ENCODE measurements at regions not wholly inside any gene's neighbourhood (a gene's known extent, or its start where the extent isn't known, plus 50 kb on each side); places are given as distances from the start of the nearest gene placed in this dataset.
"Not testable (repeated sequence)": the region's sequence is repeated elsewhere in the genome, so short reads cannot be mapped to it uniquely, and the experiment has no call there.

- H3K36me3 ChIP-seq (ENCODE audit: control insufficient read depth in 1 of 2, insufficient read depth in 2 of 2, low read length in 1 of 2); H3K4me1 ChIP-seq (ENCODE audit: control insufficient read depth in 1 of 2, insufficient read depth in 2 of 2, low read length in 2 of 2); intact Hi-C loops (cut with DNase I); H3K27me3 ChIP-seq (ENCODE audit: control insufficient read depth in 1 of 2, insufficient read depth in 2 of 2, low read length in 1 of 2); H3K4me3 ChIP-seq (ENCODE audit: low read length in 2 of 2); H3K9me3 ChIP-seq (ENCODE audit: control insufficient read depth, low read length); H3K27ac ChIP-seq (ENCODE audit: low read depth in 1 of 2, low read length in 2 of 2); ATAC-seq (ENCODE audit: low FRiP score); DNase-seq: not testable (repeated sequence)
- WGBS, 2 donors: 88 to 89% methylated on average over 12 of the region's 12 CpGs
These were observed 205.2 kb upstream of the GRIK2 start for GRCh38 chr6:101188285-101188798.

GRCh38 chr6:101195588-101195987 is 197.9 kb upstream of the GRIK2 start:
- intact Hi-C loops (cut with DNase I): no loop called here
- DNase-seq: no peak
- no peak for ATAC-seq (ENCODE audit: low FRiP score)
- Histone ChIP-seq H3K27ac (ENCODE audit: low read depth in 1 of 2, low read length in 2 of 2) (no peak overlapping the region), H3K9me3 (ENCODE audit: control insufficient read depth, low read length) (no peaks in the 10 kb centered on the region), H3K4me3 (ENCODE audit: low read length in 2 of 2) (no peak overlapping the region), H3K27me3 (ENCODE audit: control insufficient read depth in 1 of 2, insufficient read depth in 2 of 2, low read length in 1 of 2) (no peaks in the 10 kb centered on the region), H3K4me1 (ENCODE audit: control insufficient read depth in 1 of 2, insufficient read depth in 2 of 2, low read length in 2 of 2) (no peaks in the 10 kb centered on the region), H3K36me3 (ENCODE audit: control insufficient read depth in 1 of 2, insufficient read depth in 2 of 2, low read length in 1 of 2) (no peaks in the 10 kb centered on the region)

GRCh38 chr6:101199441-101199840 is 194.1 kb upstream of the GRIK2 start:
- ATAC-seq (ENCODE audit: low FRiP score) (no peak), DNase-seq (no peak)
- no peak overlapping the region for H3K27ac ChIP-seq (ENCODE audit: low read depth in 1 of 2, low read length in 2 of 2)
- intact Hi-C loops (cut with DNase I): no loop called here
- H3K4me3 ChIP-seq (ENCODE audit: low read length in 2 of 2): no peak overlapping the region
- H3K36me3 ChIP-seq (ENCODE audit: control insufficient read depth in 1 of 2, insufficient read depth in 2 of 2, low read length in 1 of 2): no peaks in the 10 kb centered on the region
- no peaks in the 10 kb centered on the region for H3K4me1 ChIP-seq (ENCODE audit: control insufficient read depth in 1 of 2, insufficient read depth in 2 of 2, low read length in 2 of 2)
- H3K27me3 ChIP-seq (ENCODE audit: control insufficient read depth in 1 of 2, insufficient read depth in 2 of 2, low read length in 1 of 2): no peaks in the 10 kb centered on the region
- H3K9me3 ChIP-seq (ENCODE audit: control insufficient read depth, low read length): peaks cover 1% of the 10 kb centered on the region

- no peaks in the 10 kb centered on the region for H3K27me3 ChIP-seq (ENCODE audit: control insufficient read depth in 1 of 2, insufficient read depth in 2 of 2, low read length in 1 of 2)
- no peaks in the 10 kb centered on the region for H3K4me1 ChIP-seq (ENCODE audit: control insufficient read depth in 1 of 2, insufficient read depth in 2 of 2, low read length in 2 of 2)
- no peaks in the 10 kb centered on the region for H3K36me3 ChIP-seq (ENCODE audit: control insufficient read depth in 1 of 2, insufficient read depth in 2 of 2, low read length in 1 of 2)
- intact Hi-C loops (cut with DNase I): no loop called here
- H3K9me3 ChIP-seq (ENCODE audit: control insufficient read depth, low read length): peaks cover 1% of the 10 kb centered on the region
- no peak overlapping the region for H3K4me3 ChIP-seq (ENCODE audit: low read length in 2 of 2)
- ATAC-seq (ENCODE audit: low FRiP score): no peak
- DNase-seq: no peak
- no peak overlapping the region for H3K27ac ChIP-seq (ENCODE audit: low read depth in 1 of 2, low read length in 2 of 2)
These were observed 190.6 kb upstream of the GRIK2 start for GRCh38 chr6:101202867-101203374.

- no peak overlapping the region for H3K27ac ChIP-seq (ENCODE audit: low read depth in 1 of 2, low read length in 2 of 2)
- no peak for DNase-seq
- WGBS, 2 donors: 49 to 56% methylated on average over 2 of the region's 2 CpGs
- H3K36me3 ChIP-seq (ENCODE audit: control insufficient read depth in 1 of 2, insufficient read depth in 2 of 2, low read length in 1 of 2): no peaks in the 10 kb centered on the region
- peaks cover 1% of the 10 kb centered on the region for H3K9me3 ChIP-seq (ENCODE audit: control insufficient read depth, low read length)
- no peak for ATAC-seq (ENCODE audit: low FRiP score)
- no peak overlapping the region for H3K4me3 ChIP-seq (ENCODE audit: low read length in 2 of 2)
- no peaks in the 10 kb centered on the region for H3K4me1 ChIP-seq (ENCODE audit: control insufficient read depth in 1 of 2, insufficient read depth in 2 of 2, low read length in 2 of 2)
- intact Hi-C loops (cut with DNase I): no loop called here
- H3K27me3 ChIP-seq (ENCODE audit: control insufficient read depth in 1 of 2, insufficient read depth in 2 of 2, low read length in 1 of 2): no peaks in the 10 kb centered on the region
These were observed 189.8 kb upstream of the GRIK2 start for GRCh38 chr6:101203664-101204063.

- 68 to 74% methylated on average over 4 of the region's 4 CpGs for WGBS, 2 donors
- DNase-seq (no peak), ATAC-seq (ENCODE audit: low FRiP score) (no peak)
- H3K4me1 ChIP-seq (ENCODE audit: control insufficient read depth in 1 of 2, insufficient read depth in 2 of 2, low read length in 2 of 2): no peaks in the 10 kb centered on the region
- H3K27me3 ChIP-seq (ENCODE audit: control insufficient read depth in 1 of 2, insufficient read depth in 2 of 2, low read length in 1 of 2): no peaks in the 10 kb centered on the region
- no peaks in the 10 kb centered on the region for H3K9me3 ChIP-seq (ENCODE audit: control insufficient read depth, low read length)
- H3K27ac ChIP-seq (ENCODE audit: low read depth in 1 of 2, low read length in 2 of 2): no peak overlapping the region
- no peaks in the 10 kb centered on the region for H3K36me3 ChIP-seq (ENCODE audit: control insufficient read depth in 1 of 2, insufficient read depth in 2 of 2, low read length in 1 of 2)
- H3K4me3 ChIP-seq (ENCODE audit: low read length in 2 of 2): no peak overlapping the region
- intact Hi-C loops (cut with DNase I): no loop called here
These were observed 185.4 kb upstream of the GRIK2 start for GRCh38 chr6:101208152-101208551.

GRCh38 chr6:101212640-101213039 is 180.9 kb upstream of the GRIK2 start:
- H3K4me3 ChIP-seq (ENCODE audit: low read length in 2 of 2): no peak overlapping the region
- no peaks in the 10 kb centered on the region for H3K4me1 ChIP-seq (ENCODE audit: control insufficient read depth in 1 of 2, insufficient read depth in 2 of 2, low read length in 2 of 2)
- H3K36me3 ChIP-seq (ENCODE audit: control insufficient read depth in 1 of 2, insufficient read depth in 2 of 2, low read length in 1 of 2): no peaks in the 10 kb centered on the region
- DNase-seq: no peak
- H3K27me3 ChIP-seq (ENCODE audit: control insufficient read depth in 1 of 2, insufficient read depth in 2 of 2, low read length in 1 of 2): no peaks in the 10 kb centered on the region
- WGBS, 2 donors: 66% methylated on average over 4 of the region's 4 CpGs
- no peak overlapping the region for H3K27ac ChIP-seq (ENCODE audit: low read depth in 1 of 2, low read length in 2 of 2)
- intact Hi-C loops (cut with DNase I): no loop called here
- no peak for ATAC-seq (ENCODE audit: low FRiP score)
- no peaks in the 10 kb centered on the region for H3K9me3 ChIP-seq (ENCODE audit: control insufficient read depth, low read length)

GRCh38 chr6:101222007-101222406 is 171.5 kb upstream of the GRIK2 start:
- DNase-seq (no peak), ATAC-seq (ENCODE audit: low FRiP score) (no peak)
- H3K36me3 ChIP-seq (ENCODE audit: control insufficient read depth in 1 of 2, insufficient read depth in 2 of 2, low read length in 1 of 2): no peaks in the 10 kb centered on the region
- intact Hi-C loops (cut with DNase I): no loop called here
- no peaks in the 10 kb centered on the region for H3K27me3 ChIP-seq (ENCODE audit: control insufficient read depth in 1 of 2, insufficient read depth in 2 of 2, low read length in 1 of 2)
- no peak overlapping the region for H3K27ac ChIP-seq (ENCODE audit: low read depth in 1 of 2, low read length in 2 of 2)
- no peaks in the 10 kb centered on the region for H3K4me1 ChIP-seq (ENCODE audit: control insufficient read depth in 1 of 2, insufficient read depth in 2 of 2, low read length in 2 of 2)
- no peaks in the 10 kb centered on the region for H3K9me3 ChIP-seq (ENCODE audit: control insufficient read depth, low read length)
- H3K4me3 ChIP-seq (ENCODE audit: low read length in 2 of 2): no peak overlapping the region

- Histone ChIP-seq H3K27me3 (ENCODE audit: control insufficient read depth in 1 of 2, insufficient read depth in 2 of 2, low read length in 1 of 2) (no peaks in the 10 kb centered on the region), H3K9me3 (ENCODE audit: control insufficient read depth, low read length) (no peaks in the 10 kb centered on the region), H3K4me1 (ENCODE audit: control insufficient read depth in 1 of 2, insufficient read depth in 2 of 2, low read length in 2 of 2) (no peaks in the 10 kb centered on the region), H3K27ac (ENCODE audit: low read depth in 1 of 2, low read length in 2 of 2) (no peak overlapping the region), H3K4me3 (ENCODE audit: low read length in 2 of 2) (no peak overlapping the region), H3K36me3 (ENCODE audit: control insufficient read depth in 1 of 2, insufficient read depth in 2 of 2, low read length in 1 of 2) (no peaks in the 10 kb centered on the region)
- ATAC-seq (ENCODE audit: low FRiP score) (no peak), DNase-seq (no peak)
- 82 to 84% methylated on average over 6 of the region's 6 CpGs for WGBS, 2 donors
- intact Hi-C loops (cut with DNase I): no loop called here
These were observed 168.8 kb upstream of the GRIK2 start for GRCh38 chr6:101224751-101225150.

Data from aorta (tissue), 5 donors.